GM12878 (cell line): ENCODE measurements at regions not wholly inside any gene's neighbourhood (a gene's known extent, or its start where the extent isn't known, plus 50 kb on each side); places are given as distances from the start of the nearest gene placed in this dataset.

Experiments
- ATAC-seq: fragments of 200-7000 bp; cut with Tn5 transposase; 3 replicates; pipeline ENCODE4 v1.9.1; 2020; ENCODE audit warnings: mild to moderate bottlenecking, moderate library complexity
- BruUV-seq: library from RNA; stranded (reverse); fragments of 400-500 nt; replicated peaks from 2 replicates; lab custom pipeline; 2021; lab: Mats Ljungman, UMichigan
- CTCF ChIA-PET: fragments of 300-600 bp; sonication (Branson Sonifier 250); formaldehyde crosslinking; extraction: SDS; loops from one replicate; lab custom pipeline; 2021; ENCODE audit warnings: inconsistent platforms; lab: Yijun Ruan, JAX
- POLR2A ChIA-PET: fragments of 350-600 bp; formaldehyde crosslinking; extraction: SDS; loops from one replicate; lab custom pipeline; 2021; ENCODE audit warnings: inconsistent platforms; lab: Charles Lee
- RAD21 ChIA-PET: fragments of 300-600 bp; sonication (Branson Sonifier 250); formaldehyde crosslinking; loops from one replicate; lab custom pipeline; 2023; ENCODE audit warnings: antibody characterized with exemption; ENCODE audit not compliant: unreplicated experiment; lab: Charles Lee
- SMC1A ChIA-PET: fragments of 300-600 bp; sonication (Branson Sonifier 250); formaldehyde crosslinking; loops from one replicate; lab custom pipeline; 2023; ENCODE audit not compliant: unreplicated experiment, uncharacterized antibody; lab: Charles Lee
- DNase-seq: peaks from one replicate; pipeline ENCODE4 v3.0.0-alpha.2; 2011; ENCODE audit warnings: low read depth, low spot score
- FAIRE-seq: peaks from 3 replicates; lab custom pipeline; 2011; peaks lifted over from hg19 to GRCh38; lab: Jason Lieb, UNC
- H2AFZ ChIP-seq: 2 replicates; pipeline ENCODE4 v1.6.0; 2011; ENCODE audit warnings: low read depth, low read length, control low read depth; ENCODE audit not compliant: control insufficient read depth
- H3K27ac ChIP-seq: 2 replicates; pipeline ENCODE4 v1.5.1; 2011; ENCODE audit warnings: control low read depth; ENCODE audit not compliant: control insufficient read depth, insufficient read depth
- H3K27me3 ChIP-seq, 2 experiments: replicated peaks in 1 of 2; 2 replicates each; pipeline versions ENCODE4 v1.6.0 to v1.6.1; 2011; ENCODE audit warnings: low read length in 1 of 2; ENCODE audit not compliant: control insufficient read depth in 2 of 2, insufficient read depth in 2 of 2
- H3K36me3 ChIP-seq, 2 experiments: 2 replicates each; pipeline ENCODE4 v1.5.1; 2011; ENCODE audit warnings: low read length in 1 of 2; ENCODE audit not compliant: control insufficient read depth in 2 of 2, insufficient read depth in 2 of 2
- H3K4me1 ChIP-seq: 2 replicates; pipeline ENCODE4 v1.6.1; 2011; ENCODE audit warnings: mild to moderate bottlenecking, low read length, moderate library complexity, mixed read lengths; ENCODE audit not compliant: control insufficient read depth, insufficient read depth
- H3K4me2 ChIP-seq: 2 replicates; pipeline ENCODE4 v1.6.0; 2011; ENCODE audit warnings: control low read depth; ENCODE audit not compliant: control insufficient read depth, insufficient read depth
- H3K4me3 ChIP-seq: fragments of 200-600 bp; sonication (generic); 2 replicates; pipeline ENCODE4 v1.5.1; 2016
- H3K79me2 ChIP-seq: 2 replicates; pipeline ENCODE4 v1.6.0; 2011; ENCODE audit warnings: low read length; ENCODE audit not compliant: control insufficient read depth, insufficient read depth
- H3K9ac ChIP-seq: 2 replicates; pipeline ENCODE4 v1.8.0; 2011; ENCODE audit warnings: low read length, control low read depth, mixed read lengths; ENCODE audit not compliant: control insufficient read depth, insufficient read depth
- H3K9me3 ChIP-seq: replicated peaks from 3 replicates; pipeline ENCODE4 v1.5.1; 2011; ENCODE audit warnings: mild to moderate bottlenecking, low read length; ENCODE audit not compliant: control insufficient read depth, insufficient read depth
- H4K20me1 ChIP-seq: 2 replicates; pipeline ENCODE4 v1.6.0; 2011; ENCODE audit not compliant: control insufficient read depth, insufficient read depth
- DPF2 ChIP-seq: fragments of 450-650 bp; IDR thresholded peaks from 2 replicates; pipeline ENCODE4 v1.6.1; 2017; ENCODE audit warnings: mild to moderate bottlenecking
- KLF5 ChIP-seq: fragments of 450-650 bp; IDR thresholded peaks from 2 replicates; pipeline ENCODE4 v1.6.1; 2014; ENCODE audit warnings: mild to moderate bottlenecking; ENCODE audit not compliant: partially characterized antibody
- MTA3 ChIP-seq: IDR thresholded peaks from 2 replicates; pipeline ENCODE4 v1.6.1; 2012; ENCODE audit warnings: low read length, inconsistent platforms, borderline replicate concordance
- POLR2A ChIP-seq: IDR thresholded peaks from 2 replicates; pipeline ENCODE4 v1.6.1; 2011; ENCODE audit warnings: low read depth, mild to moderate bottlenecking, low read length
- RB1 ChIP-seq: fragments of 450-650 bp; formaldehyde crosslinking; IDR thresholded peaks from 2 replicates; pipeline ENCODE4 v1.6.1; 2017; ENCODE audit warnings: mild to moderate bottlenecking, borderline replicate concordance
- SMC3 ChIP-seq: IDR thresholded peaks from 2 replicates; pipeline ENCODE4 v1.6.1; 2011; ENCODE audit warnings: low read length, improper control_type of control experiment, borderline replicate concordance
- SPI1 ChIP-seq: IDR thresholded peaks from 2 replicates; pipeline ENCODE4 v1.6.1; 2011; ENCODE audit warnings: low read depth, mild to moderate bottlenecking, low read length, moderate library complexity, borderline replicate concordance; ENCODE audit not compliant: insufficient read depth
- TCF3 ChIP-seq: IDR thresholded peaks from 2 replicates; pipeline ENCODE4 v1.6.1; 2012; ENCODE audit warnings: low read depth, mild to moderate bottlenecking, low read length, borderline replicate concordance; ENCODE audit not compliant: insufficient read depth
- WRNIP1 ChIP-seq: IDR thresholded peaks from 2 replicates; pipeline ENCODE4 v1.6.1; 2011; ENCODE audit warnings: low read depth, low read length, improper control_type of control experiment, borderline replicate concordance
- ZNF274 ChIP-seq: IDR thresholded peaks from one replicate; pipeline ENCODE4 v1.8.0; 2011; ENCODE audit not compliant: insufficient read length, insufficient read depth
- ZNF687 ChIP-seq: fragments of 450-650 bp; IDR thresholded peaks from 2 replicates; pipeline ENCODE4 v1.6.1; 2017; ENCODE audit warnings: mild to moderate bottlenecking, moderate library complexity
- WGBS: methylation state at CpG from one replicate; pipeline ENCODE4 v1.1.6; 2016; ENCODE audit warnings: low lambda C conversion rate; ENCODE audit not compliant: insufficient replicate concordance, insufficient coverage; ENCODE audit errors: missing lambda C conversion rate; 5-methylcytosine and 5-hydroxymethylcytosine counted together
- in situ Hi-C: fragments of 300-500 bp; cut with MboI; formaldehyde crosslinking; loops from 9 replicates; pipeline ENCODE4 v1.14.3; 2018; ENCODE audit warnings: mixed read lengths
- intact Hi-C: fragments of 100-400 bp; cut with micrococcal nuclease; formaldehyde crosslinking; loops from one replicate; pipeline ENCODE4 v1.14.2; 2022; ENCODE audit not compliant: unreplicated experiment
- TF ChIP-seq, protein P1 (sequence below): fragments of 450-650 bp; IDR thresholded peaks from 2 replicates; pipeline ENCODE4 v1.6.1; 2017; ENCODE audit warnings: low read depth, mild to moderate bottlenecking, moderate library complexity
- TF ChIP-seq, protein P2 (sequence below): IDR thresholded peaks from 2 replicates; pipeline ENCODE4 v1.6.1; 2011; ENCODE audit warnings: borderline replicate concordance, low read depth, mild to moderate bottlenecking, moderate library complexity, mixed read lengths, low read length; ENCODE audit not compliant: insufficient read depth; ENCODE audit errors: extremely low read length
- TF ChIP-seq, protein P3 (sequence below): fragments of 450-650 bp; IDR thresholded peaks from 2 replicates; pipeline ENCODE4 v1.6.1; 2017; ENCODE audit warnings: mild to moderate bottlenecking

GRCh38 chr9:91138760-91139159 lies 223.0 kb downstream of the AUH start (continued):
- TF ChIP-seq TCF3 (no peak), KLF5 (no peak)

DNA sequence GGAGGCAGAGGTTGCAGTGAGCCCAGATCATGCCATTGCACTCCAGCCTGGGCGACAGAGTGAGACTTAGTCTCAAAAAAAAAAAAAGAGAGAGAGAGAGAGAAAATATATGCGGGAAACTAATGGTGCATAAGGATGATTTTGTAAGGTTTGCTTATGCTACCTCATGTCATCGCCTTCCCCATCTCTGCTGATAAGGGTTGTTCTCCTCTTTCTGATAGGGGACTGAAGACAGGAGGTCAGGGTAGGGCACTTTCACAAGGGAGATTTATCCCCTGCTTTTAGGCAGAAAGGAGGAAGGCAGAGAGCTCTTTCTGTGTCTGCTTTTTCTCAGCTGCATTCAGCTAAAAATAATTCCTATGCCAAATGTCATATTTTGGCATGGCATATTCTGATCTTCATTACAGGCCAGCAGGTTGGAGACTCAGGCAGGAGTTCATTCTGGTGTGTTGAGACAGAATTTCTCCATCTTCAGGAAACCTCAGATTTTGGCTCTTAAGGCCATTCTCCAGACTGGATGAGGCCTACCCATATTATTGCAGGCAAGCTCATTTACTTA lies 220.2 kb downstream of the AUH start:
- H3K27ac ChIP-seq = no peak overlapping the region
- no peaks in the 10 kb centered on the region for H4K20me1 ChIP-seq
- WGBS = 31% methylated on average over 2 of the region's 3 CpGs
- RAD21 ChIA-PET = no interaction called here
- in situ Hi-C loops = no loop called here
- no peaks in the 10 kb centered on the region for H3K79me2 ChIP-seq
- H3K27me3 ChIP-seq = peaks cover 3% of the 10 kb centered on the region in 2 experiments; a peak in 1 of 4 replicates
- POLR2A ChIA-PET = no interaction called here
- no peaks in the 10 kb centered on the region for H3K36me3 ChIP-seq
- no peak overlapping the region for H3K4me2 ChIP-seq
- DNase-seq (no peak), FAIRE-seq (no peak), ATAC-seq (no peak)
- no TSS peak for BruUV-seq
- intact Hi-C loops = no loop called here
- SMC1A ChIA-PET = interaction anchor here (1.2 kb wide), 1 partner anchor 160 kb away, joined by 3 read pairs; no protein-coding TSS in a partner anchor
- H3K4me3 ChIP-seq = no peak overlapping the region
- no peaks in the 10 kb centered on the region for H3K4me1 ChIP-seq
- no peak overlapping the region for H3K9ac ChIP-seq
- CTCF ChIA-PET = interaction anchor here (0.6 to 0.7 kb wide), 2 partner anchors 180 to 284 kb away, joined by 3 read pairs; no protein-coding TSS in a partner anchor
- H3K9me3 ChIP-seq = no peaks in the 10 kb centered on the region; the same call in 1 of the 3 replicates
- H2AFZ ChIP-seq = no peak overlapping the region
- no peak for TF ChIP-seq RB1
- no peak for TF ChIP-seq WRNIP1
- TF ChIP-seq, protein P1, sequence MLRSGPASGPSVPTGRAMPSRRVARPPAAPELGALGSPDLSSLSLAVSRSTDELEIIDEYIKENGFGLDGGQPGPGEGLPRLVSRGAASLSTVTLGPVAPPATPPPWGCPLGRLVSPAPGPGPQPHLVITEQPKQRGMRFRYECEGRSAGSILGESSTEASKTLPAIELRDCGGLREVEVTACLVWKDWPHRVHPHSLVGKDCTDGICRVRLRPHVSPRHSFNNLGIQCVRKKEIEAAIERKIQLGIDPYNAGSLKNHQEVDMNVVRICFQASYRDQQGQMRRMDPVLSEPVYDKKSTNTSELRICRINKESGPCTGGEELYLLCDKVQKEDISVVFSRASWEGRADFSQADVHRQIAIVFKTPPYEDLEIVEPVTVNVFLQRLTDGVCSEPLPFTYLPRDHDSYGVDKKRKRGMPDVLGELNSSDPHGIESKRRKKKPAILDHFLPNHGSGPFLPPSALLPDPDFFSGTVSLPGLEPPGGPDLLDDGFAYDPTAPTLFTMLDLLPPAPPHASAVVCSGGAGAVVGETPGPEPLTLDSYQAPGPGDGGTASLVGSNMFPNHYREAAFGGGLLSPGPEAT = no peak
- no peak for TF ChIP-seq ZNF274
- TF ChIP-seq, protein P2, sequence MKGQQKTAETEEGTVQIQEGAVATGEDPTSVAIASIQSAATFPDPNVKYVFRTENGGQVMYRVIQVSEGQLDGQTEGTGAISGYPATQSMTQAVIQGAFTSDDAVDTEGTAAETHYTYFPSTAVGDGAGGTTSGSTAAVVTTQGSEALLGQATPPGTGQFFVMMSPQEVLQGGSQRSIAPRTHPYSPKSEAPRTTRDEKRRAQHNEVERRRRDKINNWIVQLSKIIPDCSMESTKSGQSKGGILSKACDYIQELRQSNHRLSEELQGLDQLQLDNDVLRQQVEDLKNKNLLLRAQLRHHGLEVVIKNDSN = no peak
- no peak for TF ChIP-seq ZNF687
- TF ChIP-seq MTA3 = no peak
- no peak for TF ChIP-seq SPI1
- TF ChIP-seq SMC3 = no peak
- TF ChIP-seq POLR2A = no peak
- TF ChIP-seq, protein P3, sequence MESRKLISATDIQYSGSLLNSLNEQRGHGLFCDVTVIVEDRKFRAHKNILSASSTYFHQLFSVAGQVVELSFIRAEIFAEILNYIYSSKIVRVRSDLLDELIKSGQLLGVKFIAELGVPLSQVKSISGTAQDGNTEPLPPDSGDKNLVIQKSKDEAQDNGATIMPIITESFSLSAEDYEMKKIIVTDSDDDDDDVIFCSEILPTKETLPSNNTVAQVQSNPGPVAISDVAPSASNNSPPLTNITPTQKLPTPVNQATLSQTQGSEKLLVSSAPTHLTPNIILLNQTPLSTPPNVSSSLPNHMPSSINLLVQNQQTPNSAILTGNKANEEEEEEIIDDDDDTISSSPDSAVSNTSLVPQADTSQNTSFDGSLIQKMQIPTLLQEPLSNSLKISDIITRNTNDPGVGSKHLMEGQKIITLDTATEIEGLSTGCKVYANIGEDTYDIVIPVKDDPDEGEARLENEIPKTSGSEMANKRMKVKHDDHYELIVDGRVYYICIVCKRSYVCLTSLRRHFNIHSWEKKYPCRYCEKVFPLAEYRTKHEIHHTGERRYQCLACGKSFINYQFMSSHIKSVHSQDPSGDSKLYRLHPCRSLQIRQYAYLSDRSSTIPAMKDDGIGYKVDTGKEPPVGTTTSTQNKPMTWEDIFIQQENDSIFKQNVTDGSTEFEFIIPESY = no peak
- no peak for TF ChIP-seq DPF2
- no peak for TF ChIP-seq KLF5
